Nephron (organoid): ENCODE measurements at regions not wholly inside any gene's neighbourhood (a gene's known extent, or its start where the extent isn't known, plus 50 kb on each side); places are given as distances from the start of the nearest gene placed in this dataset.
"Not testable (repeated sequence)": the region's sequence is repeated elsewhere in the genome, so short reads cannot be mapped to it uniquely, and the experiment has no call there.

Source experiments
- H3K27ac Mint-ChIP-seq, 3 experiments: 2 replicates each; pipeline ENCODE4 v1.8.0; 2020; ENCODE audit warnings: mixed read lengths in 3 of 3, mild to moderate bottlenecking in 2 of 3, moderate library complexity in 1 of 3
- H3K27me3 Mint-ChIP-seq: 2 replicates; pipeline ENCODE4 v1.8.0; 2021; ENCODE audit warnings: low read depth, mild to moderate bottlenecking, moderate library complexity, mixed read lengths
- H3K36me3 Mint-ChIP-seq: 2 replicates; pipeline ENCODE4 v1.8.0; 2020; ENCODE audit warnings: low read depth, mixed read lengths
- H3K4me1 Mint-ChIP-seq: 2 replicates; pipeline ENCODE4 v1.8.0; 2020; ENCODE audit warnings: mixed read lengths
- H3K4me3 Mint-ChIP-seq, 3 experiments: 2 replicates each; pipeline ENCODE4 v1.8.0; 2020; ENCODE audit warnings: mild to moderate bottlenecking in 3 of 3, mixed read lengths in 3 of 3, moderate library complexity in 2 of 3
- H3K9me3 Mint-ChIP-seq: 2 replicates; pipeline ENCODE4 v1.8.0; 2020; ENCODE audit warnings: mixed read lengths
- TF ChIP-seq, protein P1 (sequence below), 3 experiments: fragments of 200-600 bp; sonication (generic); IDR thresholded peaks; one replicate each; pipeline ENCODE4 v1.5.0; 2021; ENCODE audit warnings: antibody characterized with exemption in 3 of 3; ENCODE audit not compliant: unreplicated experiment in 3 of 3

DNA sequence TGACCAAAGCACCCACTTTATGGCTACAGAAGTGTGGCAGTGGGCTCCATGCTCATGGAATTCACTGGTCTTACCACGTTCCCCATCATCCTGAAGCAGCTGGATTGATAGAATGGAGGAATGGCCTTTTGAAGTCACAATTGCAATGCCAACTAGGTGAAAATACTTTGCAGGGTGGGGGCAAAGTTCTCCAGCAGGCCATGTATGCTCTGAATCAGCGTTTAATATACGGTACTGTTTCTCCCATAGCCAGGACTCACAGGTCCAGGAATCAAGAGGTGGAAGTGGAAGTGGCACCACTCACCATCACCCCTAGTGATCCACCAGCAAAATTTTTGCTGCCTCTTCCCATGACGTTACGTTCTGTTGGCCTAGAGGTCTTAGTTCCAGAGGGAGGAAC, 60.5 kb upstream of the GMDS start:
- peaks cover 21% of the 10 kb centered on the region for H3K36me3 Mint-ChIP-seq
- TF ChIP-seq, protein P1, sequence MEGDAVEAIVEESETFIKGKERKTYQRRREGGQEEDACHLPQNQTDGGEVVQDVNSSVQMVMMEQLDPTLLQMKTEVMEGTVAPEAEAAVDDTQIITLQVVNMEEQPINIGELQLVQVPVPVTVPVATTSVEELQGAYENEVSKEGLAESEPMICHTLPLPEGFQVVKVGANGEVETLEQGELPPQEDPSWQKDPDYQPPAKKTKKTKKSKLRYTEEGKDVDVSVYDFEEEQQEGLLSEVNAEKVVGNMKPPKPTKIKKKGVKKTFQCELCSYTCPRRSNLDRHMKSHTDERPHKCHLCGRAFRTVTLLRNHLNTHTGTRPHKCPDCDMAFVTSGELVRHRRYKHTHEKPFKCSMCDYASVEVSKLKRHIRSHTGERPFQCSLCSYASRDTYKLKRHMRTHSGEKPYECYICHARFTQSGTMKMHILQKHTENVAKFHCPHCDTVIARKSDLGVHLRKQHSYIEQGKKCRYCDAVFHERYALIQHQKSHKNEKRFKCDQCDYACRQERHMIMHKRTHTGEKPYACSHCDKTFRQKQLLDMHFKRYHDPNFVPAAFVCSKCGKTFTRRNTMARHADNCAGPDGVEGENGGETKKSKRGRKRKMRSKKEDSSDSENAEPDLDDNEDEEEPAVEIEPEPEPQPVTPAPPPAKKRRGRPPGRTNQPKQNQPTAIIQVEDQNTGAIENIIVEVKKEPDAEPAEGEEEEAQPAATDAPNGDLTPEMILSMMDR (IDR thresholded peaks at IDR 0.05; ENCODE audit: unreplicated experiment in 3 of 3), result no peak
- no peak overlapping the region for H3K27ac Mint-ChIP-seq
- H3K9me3 Mint-ChIP-seq, result peaks cover 17% of the 10 kb centered on the region
- H3K4me1 Mint-ChIP-seq, result no peaks in the 10 kb centered on the region
- peaks cover 5% of the 10 kb centered on the region for H3K27me3 Mint-ChIP-seq
- no peak overlapping the region for H3K4me3 Mint-ChIP-seq

- Mint-ChIP-seq H3K9me3 (peaks cover 43% of the 10 kb centered on the region), H3K36me3 (peaks cover 53% of the 10 kb centered on the region)
- H3K4me1 Mint-ChIP-seq, H3K27ac Mint-ChIP-seq, H3K27me3 Mint-ChIP-seq, H3K4me3 Mint-ChIP-seq: not testable (repeated sequence)
Measured at GRCh38 chr6:2302482-2302881, 57.1 kb upstream of the GMDS start.

DNA sequence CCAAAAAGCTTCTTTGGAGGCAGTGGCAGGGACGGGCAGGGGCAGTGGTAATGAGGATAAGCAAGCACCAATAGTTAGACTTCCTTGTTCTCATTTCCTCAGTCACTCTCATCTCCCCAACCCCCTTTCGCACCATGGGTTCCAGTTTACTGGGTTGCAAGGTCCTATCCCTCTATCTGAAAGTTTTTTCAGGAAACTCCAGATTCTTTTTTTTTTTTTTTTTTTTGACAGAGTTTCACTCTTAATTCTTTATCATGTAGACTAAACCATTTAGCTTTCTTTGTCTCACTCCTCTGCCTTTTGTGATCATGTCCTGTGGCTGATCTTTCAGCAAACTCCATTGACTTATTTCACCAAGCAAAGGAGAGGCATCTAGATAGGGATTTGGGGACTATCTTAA, 51.4 kb upstream of the GMDS start:
- Mint-ChIP-seq H3K27me3 (no peaks in the 10 kb centered on the region), H3K36me3 (peaks cover 55% of the 10 kb centered on the region), H3K4me1 (no peaks in the 10 kb centered on the region), H3K27ac (no peak overlapping the region), H3K9me3 (peaks cover 64% of the 10 kb centered on the region), H3K4me3 (no peak overlapping the region)
- TF ChIP-seq, protein P1 (IDR thresholded peaks at IDR 0.05; ENCODE audit: unreplicated experiment in 3 of 3), result no peak
